K562 (cell line): ENCODE measurements at regions not wholly inside any gene's neighbourhood (a gene's known extent, or its start where the extent isn't known, plus 50 kb on each side); places are given as distances from the start of the nearest gene placed in this dataset.

ENCODE experiments used
- ATAC-seq: fragments of 200-7000 bp; cut with Tn5 transposase; 3 replicates; pipeline ENCODE4 v1.9.1; 2020; ENCODE audit warnings: moderate library complexity
- BruUV-seq: library from RNA; stranded (reverse); fragments of 400-500 nt; replicated peaks from 2 replicates; lab custom pipeline; 2021; lab: Mats Ljungman, UMichigan
- CTCF ChIA-PET: fragments of 300-600 bp; formaldehyde crosslinking; extraction: SDS; loops from one replicate; lab custom pipeline; 2021; ENCODE audit warnings: low intra/inter-chr PET ratio; lab: Yijun Ruan, JAX
- POLR2A ChIA-PET: fragments of 300-600, 350-650 bp; sonication (Branson Sonifier 250); formaldehyde crosslinking; extraction: SDS; loops from one replicate; lab custom pipeline; 2021; ENCODE audit warnings: antibody characterized with exemption, inconsistent platforms; lab: Yijun Ruan, JAX
- DNase-seq, 4 experiments: peaks; one replicate each; pipeline versions ENCODE4 v3.0.0 to v3.0.0-alpha.2; 2011 to 2018; ENCODE audit warnings: low spot score in 3 of 4, mixed read lengths in 3 of 4; ENCODE audit errors: extremely low read depth in 1 of 4
- FAIRE-seq: peaks from 2 replicates; lab custom pipeline; 2011; peaks lifted over from hg19 to GRCh38; lab: Jason Lieb, UNC
- H2AFZ ChIP-seq: 2 replicates; pipeline ENCODE4 v1.6.0; 2011; ENCODE audit warnings: low read depth, low read length, control low read depth, inconsistent platforms
- H3K27ac ChIP-seq: fragments of 200-600 bp; 3 replicates; pipeline ENCODE4 v1.8.0; 2011; ENCODE audit warnings: low read depth, mild to moderate bottlenecking, control low read depth, inconsistent platforms, low read length, moderate library complexity, mixed read lengths; ENCODE audit errors: extremely low read depth
- H3K27me3 ChIP-seq, 2 experiments: fragments of 300-600 bp in 1 of 2; 2 replicates in 1 of 2; 3 replicates in 1 of 2; pipeline versions ENCODE4 v1.6.0 to v1.8.0; 2011; ENCODE audit warnings: inconsistent platforms in 2 of 2, low read length in 2 of 2, mild to moderate bottlenecking in 1 of 2, mixed read lengths in 1 of 2, moderate library complexity in 1 of 2; ENCODE audit not compliant: control insufficient read depth in 2 of 2, insufficient read depth in 2 of 2
- H3K36me3 ChIP-seq: fragments of 300-600 bp; 3 replicates; pipeline ENCODE4 v1.8.0; 2011; ENCODE audit warnings: mild to moderate bottlenecking, low read length, inconsistent platforms; ENCODE audit not compliant: control insufficient read depth, insufficient read depth
- H3K4me1 ChIP-seq, 2 experiments: fragments of 200-600 bp in 1 of 2; replicated peaks in 1 of 2; 2 replicates in 1 of 2; 3 replicates in 1 of 2; pipeline versions ENCODE4 v1.5.1 to v1.8.0; 2011; ENCODE audit warnings: inconsistent platforms in 2 of 2, low read length in 2 of 2, mild to moderate bottlenecking in 1 of 2, mixed read lengths in 1 of 2, moderate library complexity in 1 of 2; ENCODE audit not compliant: control insufficient read depth in 2 of 2, insufficient read depth in 2 of 2
- H3K4me2 ChIP-seq: 2 replicates; pipeline ENCODE4 v1.6.1; 2011; ENCODE audit warnings: low read length, control low read depth, inconsistent platforms, mixed read lengths; ENCODE audit not compliant: insufficient read depth
- H3K4me3 ChIP-seq: fragments of 200-600 bp; sonication (generic), shearing (Covaris generic); 2 replicates; pipeline ENCODE4 v1.5.1; 2016; ENCODE audit warnings: control low read depth, inconsistent platforms
- H3K79me2 ChIP-seq: fragments of 200-600 bp; 3 replicates; pipeline ENCODE4 v1.8.0; 2011; ENCODE audit warnings: low read length, inconsistent platforms; ENCODE audit not compliant: control insufficient read depth, insufficient read depth
- H3K9ac ChIP-seq, 2 experiments: 2 replicates each; pipeline versions ENCODE4 v1.6.0 to v1.6.1; 2011; ENCODE audit warnings: low read depth in 2 of 2, low read length in 2 of 2, control low read depth in 1 of 2, inconsistent platforms in 1 of 2, mild to moderate bottlenecking in 1 of 2, mixed read lengths in 1 of 2; ENCODE audit not compliant: insufficient read depth in 1 of 2
- H3K9me1 ChIP-seq: one replicate; pipeline ENCODE4 v1.6.0; 2011; ENCODE audit warnings: inconsistent platforms, mild to moderate bottlenecking, low read length, moderate library complexity; ENCODE audit not compliant: control insufficient read depth, insufficient read depth
- H3K9me3 ChIP-seq: replicated peaks from 2 replicates; pipeline ENCODE4 v1.5.1; 2011; ENCODE audit warnings: low read depth, low read length, inconsistent platforms; ENCODE audit not compliant: control insufficient read depth, insufficient read depth
- H4K20me1 ChIP-seq: replicated peaks from 2 replicates; pipeline ENCODE4 v1.6.1; 2011; ENCODE audit warnings: low read length, inconsistent platforms, mixed read lengths; ENCODE audit not compliant: control insufficient read depth, insufficient read depth
- CBFA2T2 ChIP-seq: fragments of 450-650 bp; conservative IDR thresholded peaks from 2 replicates; pipeline ENCODE4 v1.6.1; 2017; ENCODE audit warnings: mild to moderate bottlenecking
- IRF2 ChIP-seq: sonication (generic); formaldehyde crosslinking; IDR thresholded peaks from 2 replicates; pipeline ENCODE4 v1.8.1; 2022; ENCODE audit warnings: mild to moderate bottlenecking, missing genetic modification reagents
- KLF1 ChIP-seq: fragments of 450-650 bp; IDR thresholded peaks from 2 replicates; pipeline ENCODE4 v1.6.1; 2016; ENCODE audit warnings: missing genetic modification characterization, missing compliant biosample characterization
- SP1 ChIP-seq: sonication (generic); formaldehyde crosslinking; IDR thresholded peaks from 2 replicates; pipeline ENCODE4 v1.8.1; 2022; ENCODE audit warnings: mild to moderate bottlenecking, missing genetic modification reagents
- ZNF695 ChIP-seq: fragments of 450-650 bp; formaldehyde crosslinking; IDR thresholded peaks from 2 replicates; pipeline ENCODE4 v1.4.0; 2020; ENCODE audit warnings: mild to moderate bottlenecking, moderate library complexity
- ZNF778 ChIP-seq: fragments of 450-650 bp; formaldehyde crosslinking; IDR thresholded peaks from 2 replicates; pipeline ENCODE4 v1.4.0; 2020; ENCODE audit warnings: mild to moderate bottlenecking, moderate library complexity
- ZNF830 ChIP-seq: fragments of 250-450 bp; sonication (Bioruptor Pico); IDR thresholded peaks from 2 replicates; pipeline ENCODE4 v1.5.0; 2021; ENCODE audit warnings: mild to moderate bottlenecking
- ZSCAN32 ChIP-seq: fragments of 450-650 bp; formaldehyde crosslinking; IDR thresholded peaks from 2 replicates; pipeline ENCODE4 v1.4.0; 2020; ENCODE audit warnings: mild to moderate bottlenecking, moderate library complexity
- WGBS: fragments of 100-300 bp; shearing (Covaris generic); methylation state at CpG from one replicate; pipeline ENCODE4 v1.1.6; 2016; ENCODE audit warnings: low coverage, mixed read lengths; ENCODE audit not compliant: insufficient coverage; ENCODE audit errors: missing lambda C conversion rate; 5-methylcytosine and 5-hydroxymethylcytosine counted together
- in situ Hi-C: fragments of 300-500 bp; cut with MboI; formaldehyde crosslinking; loops from 4 replicates; pipeline ENCODE4 v1.15.0; 2018; ENCODE audit warnings: inconsistent platforms, mixed read lengths
- intact Hi-C: fragments of 100-400 bp; cut with micrococcal nuclease; formaldehyde crosslinking; loops from 2 replicates; pipeline ENCODE4 v1.14.2; 2022
- TF ChIP-seq, protein P1 (sequence below): fragments of 250-450 bp; sonication (Bioruptor Pico); IDR thresholded peaks from 2 replicates; pipeline ENCODE4 v1.8.0; 2021; ENCODE audit warnings: moderate library complexity, mild to moderate bottlenecking, inconsistent platforms
- TF ChIP-seq, protein P2 (sequence below): fragments of 450-650 bp; formaldehyde crosslinking; IDR thresholded peaks from 2 replicates; pipeline ENCODE4 v1.4.0; 2020; ENCODE audit warnings: mild to moderate bottlenecking, moderate library complexity
- TF ChIP-seq, protein P3 (sequence below): fragments of 150-350 bp; conservative IDR thresholded peaks from 2 replicates; pipeline ENCODE4 v1.6.1; 2014; ENCODE audit warnings: low read length

DNA sequence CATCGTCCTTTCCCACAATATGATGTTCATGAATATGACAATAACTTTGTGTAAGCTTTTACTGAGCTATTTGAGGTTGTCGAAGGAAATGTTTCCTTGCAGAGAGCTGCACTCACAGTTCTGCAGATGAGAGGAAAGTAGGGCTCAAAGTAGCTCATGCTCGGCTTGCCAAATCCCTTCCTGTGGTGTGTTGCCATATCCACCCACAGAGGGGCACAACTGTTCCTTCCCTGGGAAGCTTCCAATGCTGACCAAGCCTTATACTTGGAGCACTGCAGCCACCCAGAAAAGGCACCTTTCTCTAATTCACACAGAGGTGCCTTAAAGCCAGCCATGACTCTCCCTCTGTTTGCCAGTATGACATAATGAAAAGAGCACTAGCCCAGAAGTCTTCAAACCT is 390.3 kb downstream of the CAAP1 start:
- Histone ChIP-seq H3K9me1 (no peaks in the 10 kb centered on the region), H3K27me3 (no peaks in the 10 kb centered on the region), H2AFZ (no peak overlapping the region), H3K4me2 (no peak overlapping the region), H3K36me3 (no peaks in the 10 kb centered on the region), H3K4me1 (no peaks in the 10 kb centered on the region), H3K27ac (no peak overlapping the region), H3K9ac (no peak overlapping the region), H3K4me3 (no peak overlapping the region), H3K9me3 (no peaks in the 10 kb centered on the region), H4K20me1 (no peaks in the 10 kb centered on the region), H3K79me2 (no peaks in the 10 kb centered on the region)
- ChIA-PET POLR2A (no interaction called here), CTCF (no interaction called here)
- intact Hi-C loops (no loop called here), in situ Hi-C loops (no loop called here)
- FAIRE-seq (no peak), ATAC-seq (no peak), DNase-seq (no peak)
- WGBS, result no CpG with 5 or more reads among the region's 3 CpGs
- TF ChIP-seq ZNF830 (CRISPR knock-in tag) (no peak), CBFA2T2 (no peak), ZNF695 (no peak), ZNF778 (CRISPR knock-in tag) (no peak), KLF1 (tag) (no peak), SP1 (CRISPR knock-in tag) (no peak), IRF2 (CRISPR knock-in tag) (no peak)
- TF ChIP-seq, protein P1, sequence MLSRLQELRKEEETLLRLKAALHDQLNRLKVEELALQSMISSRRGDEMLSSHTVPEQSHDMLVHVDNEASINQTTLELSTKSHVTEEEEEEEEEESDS (CRISPR knock-in tag), result no peak
- BruUV-seq, result no TSS peak

DNA sequence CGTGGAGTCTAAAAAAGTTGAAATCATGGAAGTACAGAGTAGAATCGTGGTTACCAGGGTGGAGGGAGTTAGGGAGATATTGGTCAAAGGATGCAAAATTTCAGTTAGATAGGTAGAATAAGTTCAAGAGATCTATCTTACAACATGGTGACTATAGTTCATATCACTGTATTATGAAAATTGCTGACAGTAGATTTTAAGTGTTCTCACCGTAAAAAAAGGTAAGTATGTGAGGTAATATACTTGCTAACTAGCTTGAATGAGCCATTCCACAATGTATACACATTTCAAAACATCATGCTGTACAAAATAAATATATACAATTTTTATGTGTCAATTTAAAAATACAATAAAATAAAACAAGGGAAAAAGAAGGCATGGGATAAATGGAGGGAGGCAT is 392.1 kb downstream of the CAAP1 start:
- no peak for FAIRE-seq
- intact Hi-C loops, result no loop called here
- in situ Hi-C loops, result no loop called here
- no peaks in the 10 kb centered on the region for H3K79me2 ChIP-seq
- no peak overlapping the region for H3K27ac ChIP-seq
- no peaks in the 10 kb centered on the region for H3K9me1 ChIP-seq
- BruUV-seq, result no TSS peak
- no peaks in the 10 kb centered on the region for H4K20me1 ChIP-seq
- DNase-seq, result no peak
- no peak overlapping the region for H3K4me2 ChIP-seq
- CTCF ChIA-PET, result no interaction called here
- H3K9me3 ChIP-seq, result no peaks in the 10 kb centered on the region
- no peaks in the 10 kb centered on the region for H3K4me1 ChIP-seq
- WGBS, result no CpG with 5 or more reads among the region's 3 CpGs
- POLR2A ChIA-PET, result no interaction called here
- no peak overlapping the region for H3K4me3 ChIP-seq
- no peaks in the 10 kb centered on the region for H3K27me3 ChIP-seq
- H2AFZ ChIP-seq, result no peak overlapping the region
- no peak for ATAC-seq
- no peaks in the 10 kb centered on the region for H3K36me3 ChIP-seq
- H3K9ac ChIP-seq, result no peak overlapping the region
- TF ChIP-seq, protein P2, sequence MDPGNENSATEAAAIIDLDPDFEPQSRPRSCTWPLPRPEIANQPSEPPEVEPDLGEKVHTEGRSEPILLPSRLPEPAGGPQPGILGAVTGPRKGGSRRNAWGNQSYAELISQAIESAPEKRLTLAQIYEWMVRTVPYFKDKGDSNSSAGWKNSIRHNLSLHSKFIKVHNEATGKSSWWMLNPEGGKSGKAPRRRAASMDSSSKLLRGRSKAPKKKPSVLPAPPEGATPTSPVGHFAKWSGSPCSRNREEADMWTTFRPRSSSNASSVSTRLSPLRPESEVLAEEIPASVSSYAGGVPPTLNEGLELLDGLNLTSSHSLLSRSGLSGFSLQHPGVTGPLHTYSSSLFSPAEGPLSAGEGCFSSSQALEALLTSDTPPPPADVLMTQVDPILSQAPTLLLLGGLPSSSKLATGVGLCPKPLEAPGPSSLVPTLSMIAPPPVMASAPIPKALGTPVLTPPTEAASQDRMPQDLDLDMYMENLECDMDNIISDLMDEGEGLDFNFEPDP (CRISPR knock-in tag), result no peak
- TF ChIP-seq, protein P3, sequence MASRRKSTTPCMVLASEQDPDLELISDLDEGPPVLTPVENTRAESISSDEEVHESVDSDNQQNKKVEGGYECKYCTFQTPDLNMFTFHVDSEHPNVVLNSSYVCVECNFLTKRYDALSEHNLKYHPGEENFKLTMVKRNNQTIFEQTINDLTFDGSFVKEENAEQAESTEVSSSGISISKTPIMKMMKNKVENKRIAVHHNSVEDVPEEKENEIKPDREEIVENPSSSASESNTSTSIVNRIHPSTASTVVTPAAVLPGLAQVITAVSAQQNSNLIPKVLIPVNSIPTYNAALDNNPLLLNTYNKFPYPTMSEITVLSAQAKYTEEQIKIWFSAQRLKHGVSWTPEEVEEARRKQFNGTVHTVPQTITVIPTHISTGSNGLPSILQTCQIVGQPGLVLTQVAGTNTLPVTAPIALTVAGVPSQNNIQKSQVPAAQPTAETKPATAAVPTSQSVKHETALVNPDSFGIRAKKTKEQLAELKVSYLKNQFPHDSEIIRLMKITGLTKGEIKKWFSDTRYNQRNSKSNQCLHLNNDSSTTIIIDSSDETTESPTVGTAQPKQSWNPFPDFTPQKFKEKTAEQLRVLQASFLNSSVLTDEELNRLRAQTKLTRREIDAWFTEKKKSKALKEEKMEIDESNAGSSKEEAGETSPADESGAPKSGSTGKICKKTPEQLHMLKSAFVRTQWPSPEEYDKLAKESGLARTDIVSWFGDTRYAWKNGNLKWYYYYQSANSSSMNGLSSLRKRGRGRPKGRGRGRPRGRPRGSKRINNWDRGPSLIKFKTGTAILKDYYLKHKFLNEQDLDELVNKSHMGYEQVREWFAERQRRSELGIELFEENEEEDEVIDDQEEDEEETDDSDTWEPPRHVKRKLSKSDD, result no peak
- TF ChIP-seq ZSCAN32 (CRISPR knock-in tag), result no peak
